IPS-18c (cell line): ENCODE measurements at regions not wholly inside any gene's neighbourhood (a gene's known extent, or its start where the extent isn't known, plus 50 kb on each side); places are given as distances from the start of the nearest gene placed in this dataset.
"Not testable (repeated sequence)": the region's sequence is repeated elsewhere in the genome, so short reads cannot be mapped to it uniquely, and the experiment has no call there.

ENCODE experiments used
- H3K4me3 ChIP-seq: 2 replicates; pipeline ENCODE4 v1.7.0; 2013; ENCODE audit warnings: low read depth, mild to moderate bottlenecking, low read length, moderate library complexity; ENCODE audit not compliant: insufficient read depth
- H3K9me3 ChIP-seq: one replicate; pipeline ENCODE4 v1.6.1; 2013; ENCODE audit warnings: mild to moderate bottlenecking, low read length, moderate library complexity; ENCODE audit not compliant: control insufficient read depth, insufficient read depth

- no peak overlapping the region for H3K4me3 ChIP-seq
- no peaks in the 10 kb centered on the region for H3K9me3 ChIP-seq
These were observed 219.2 kb upstream of the NFIA start for GRCh38 chr1:60863131-60863530.

GRCh38 chr1:60861961-60862567 lies 220.3 kb upstream of the NFIA start:
- H3K4me3 ChIP-seq = no peak overlapping the region
- no peaks in the 10 kb centered on the region for H3K9me3 ChIP-seq

- H3K4me3 ChIP-seq = no peak overlapping the region
These were observed 223.2 kb upstream of the NFIA start for GRCh38 chr1:60859111-60859510.

GRCh38 chr1:60857851-60858250 lies 224.5 kb upstream of the NFIA start:
- Histone ChIP-seq H3K9me3 (no peaks in the 10 kb centered on the region), H3K4me3 (no peak overlapping the region)

More at GRCh38 chr1:60859111-60859510, 223.2 kb upstream of the NFIA start:
- H3K9me3 ChIP-seq = no peaks in the 10 kb centered on the region

GRCh38 chr1:60850084-60850483 lies 232.3 kb upstream of the NFIA start:
- H3K9me3 ChIP-seq = no peaks in the 10 kb centered on the region
- H3K4me3 ChIP-seq = no peak overlapping the region

GRCh38 chr1:60849401-60849800 lies 233.0 kb upstream of the NFIA start:
- Histone ChIP-seq H3K4me3 (no peak overlapping the region), H3K9me3 (no peaks in the 10 kb centered on the region)

- H3K9me3 ChIP-seq = no peaks in the 10 kb centered on the region
- no peak overlapping the region for H3K4me3 ChIP-seq
These were observed 233.7 kb upstream of the NFIA start for GRCh38 chr1:60848583-60849188.

GRCh38 chr1:60847855-60848582 lies 234.3 kb upstream of the NFIA start:
- Histone ChIP-seq H3K9me3 (no peaks in the 10 kb centered on the region), H3K4me3 (no peak overlapping the region)

- H3K4me3 ChIP-seq = no peak overlapping the region
- no peaks in the 10 kb centered on the region for H3K9me3 ChIP-seq
These were observed 235.0 kb upstream of the NFIA start for GRCh38 chr1:60847391-60847790.

GRCh38 chr1:60845659-60846058 lies 236.7 kb upstream of the NFIA start:
- H3K4me3 ChIP-seq, H3K9me3 ChIP-seq: not testable (repeated sequence)

- Histone ChIP-seq H3K9me3 (no peaks in the 10 kb centered on the region), H3K4me3 (no peak overlapping the region)
These were observed 240.1 kb upstream of the NFIA start for GRCh38 chr1:60842304-60842703.

GRCh38 chr1:60841116-60842046 lies 241.0 kb upstream of the NFIA start:
- no peak overlapping the region; the same call in 1 of the 2 replicates for H3K4me3 ChIP-seq
- no peaks in the 10 kb centered on the region for H3K9me3 ChIP-seq

- not testable (repeated sequence) for H3K4me3 ChIP-seq, H3K9me3 ChIP-seq
These were observed 241.9 kb upstream of the NFIA start for GRCh38 chr1:60840476-60840875.

GRCh38 chr1:60835649-60836048 lies 246.7 kb upstream of the NFIA start:
- H3K9me3 ChIP-seq = no peaks in the 10 kb centered on the region
- no peak overlapping the region for H3K4me3 ChIP-seq

GRCh38 chr1:60833173-60833572 lies 249.2 kb upstream of the NFIA start:
- Histone ChIP-seq H3K9me3 (no peaks in the 10 kb centered on the region), H3K4me3 (no peak overlapping the region)

GRCh38 chr1:60832367-60832766 lies 250.0 kb upstream of the NFIA start:
- H3K9me3 ChIP-seq = no peaks in the 10 kb centered on the region
- no peak overlapping the region for H3K4me3 ChIP-seq

GRCh38 chr1:60831780-60832179 lies 250.6 kb upstream of the NFIA start:
- Histone ChIP-seq H3K4me3 (no peak overlapping the region), H3K9me3 (no peaks in the 10 kb centered on the region)
